Suppressor macrophage (primary cell): ENCODE measurements at regions not wholly inside any gene's neighbourhood (a gene's known extent, or its start where the extent isn't known, plus 50 kb on each side); places are given as distances from the start of the nearest gene placed in this dataset.

ENCODE experiments used
- DNase-seq, 4 experiments: peaks; one replicate each; pipeline ENCODE4 v3.0.0-alpha.2; 2020 to 2022

GRCh38 chr13:74966275-74966674 is 515.7 kb downstream of the TBC1D4 start:
- DNase-seq = no peak

DNA sequence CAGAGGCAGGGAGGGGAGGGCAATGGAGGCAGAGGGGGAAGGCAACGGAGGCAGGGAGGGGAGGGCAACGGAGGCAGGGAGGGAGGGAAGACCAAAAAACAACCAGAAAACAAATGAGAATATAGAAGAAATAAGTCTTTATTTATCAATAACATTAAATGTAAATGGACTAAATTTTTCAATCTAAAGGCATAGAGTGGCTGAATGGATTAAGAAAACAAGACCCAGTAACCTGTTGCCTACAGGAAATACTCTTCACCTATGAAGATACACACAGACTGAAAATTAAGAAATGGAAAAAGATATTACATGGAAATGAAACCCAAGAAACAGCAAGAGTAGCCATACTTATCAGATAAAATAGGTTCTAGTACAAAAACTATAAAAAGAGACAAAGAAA is 536.3 kb downstream of the TBC1D4 start:
- no peak for DNase-seq

DNA sequence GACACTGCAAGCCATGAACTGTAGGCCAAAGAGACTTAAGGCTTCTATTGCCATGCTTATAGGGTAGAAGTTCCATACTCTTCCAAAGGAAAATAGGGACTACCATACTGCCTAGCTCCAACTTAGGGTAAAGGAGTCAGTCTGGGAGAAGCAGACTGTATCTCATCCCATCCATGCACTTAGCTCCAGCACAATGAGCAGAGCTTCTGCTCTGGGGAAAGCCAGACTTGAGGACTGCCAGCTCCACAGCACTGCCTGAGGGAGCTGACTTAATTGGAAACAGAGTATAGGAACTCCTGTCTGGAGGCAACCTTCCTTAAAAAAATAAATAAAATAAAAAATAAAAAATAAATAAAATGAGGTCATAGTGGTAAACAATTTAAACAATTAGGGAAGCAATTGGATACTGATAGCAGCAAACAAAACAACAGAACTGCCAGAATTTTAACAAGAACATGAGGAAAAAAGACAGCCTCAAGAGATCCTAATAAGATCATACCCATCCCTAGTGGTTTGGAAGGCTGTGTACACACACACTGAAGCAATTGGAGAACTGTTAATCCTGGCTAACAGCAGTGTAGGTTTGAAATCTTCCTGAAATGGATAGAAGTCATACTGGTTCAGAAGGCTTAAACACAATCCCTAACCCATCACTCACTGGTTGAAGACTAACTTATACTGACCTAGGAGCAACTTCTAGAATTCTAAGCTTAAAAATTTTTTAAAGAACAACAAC is 550.1 kb downstream of the TBC1D4 start:
- DNase-seq = no peak

GRCh38 chr13:74930402-74931165 is 551.4 kb downstream of the TBC1D4 start:
- no peak for DNase-seq

- no peak for DNase-seq
Measured at GRCh38 chr13:74929436-74929835, 552.5 kb downstream of the TBC1D4 start.

DNA sequence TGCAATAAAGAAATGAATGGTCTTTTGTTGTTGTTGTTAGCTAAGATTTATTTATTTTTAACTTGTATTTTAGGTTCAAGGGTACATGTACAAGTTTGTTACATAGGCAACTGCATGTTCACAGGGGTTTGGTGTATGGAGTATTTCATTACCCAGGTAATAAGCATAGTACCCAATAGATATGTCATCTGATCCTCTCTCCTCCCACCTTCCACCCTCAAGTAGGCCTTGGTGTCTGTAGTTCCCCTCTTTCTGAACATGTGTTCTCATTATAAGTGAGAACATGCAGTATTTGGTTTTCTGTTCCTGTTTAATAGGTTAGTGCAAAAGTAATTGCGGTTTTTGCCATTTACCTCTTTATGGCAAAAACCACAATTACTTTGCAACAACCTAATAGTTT is 554.1 kb downstream of the TBC1D4 start:
- DNase-seq = no peak

DNA sequence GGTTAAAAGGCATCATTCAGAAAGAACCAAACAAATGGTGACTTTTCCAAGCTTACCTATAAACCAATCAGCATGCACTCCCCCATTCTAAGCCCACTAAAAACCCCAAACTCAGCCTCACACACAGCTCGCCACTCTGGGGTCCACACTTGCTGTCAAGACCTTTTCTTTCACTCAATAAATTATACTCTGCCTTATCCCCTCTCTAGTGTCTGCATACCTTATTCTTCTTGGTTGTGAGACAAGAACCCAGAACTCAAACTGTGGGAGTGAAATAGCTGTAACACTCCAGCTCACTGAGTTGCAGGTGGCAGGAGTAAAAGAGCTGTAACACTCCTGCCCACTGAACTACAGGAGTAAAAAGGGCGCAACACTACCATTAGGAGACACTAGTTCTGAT is 559.0 kb downstream of the TBC1D4 start:
- DNase-seq = no peak

GRCh38 chr13:74921326-74921725 is 560.6 kb downstream of the TBC1D4 start:
- no peak for DNase-seq

- DNase-seq = no peak
Measured at GRCh38 chr13:74920920-74921319, 561.0 kb downstream of the TBC1D4 start.

DNA sequence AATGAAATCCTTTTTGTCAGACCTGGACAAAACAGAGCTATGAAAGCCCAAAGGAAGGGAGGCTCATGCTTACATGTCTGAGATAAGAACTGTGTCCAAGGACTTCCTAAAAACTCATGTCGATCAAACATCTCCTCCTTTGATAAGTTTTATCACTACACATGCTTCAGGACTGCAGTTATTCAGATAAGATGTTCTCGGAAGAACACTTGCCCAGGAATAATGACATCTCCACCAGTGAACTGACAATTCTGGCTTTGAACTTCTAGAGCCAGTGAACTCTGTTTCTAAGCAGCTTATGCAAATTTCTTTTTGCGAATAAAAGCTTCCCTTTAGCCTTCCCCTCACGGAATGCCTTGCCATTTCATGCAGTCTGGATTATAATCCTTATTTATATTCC is 561.6 kb downstream of the TBC1D4 start:
- no peak for DNase-seq

DNA sequence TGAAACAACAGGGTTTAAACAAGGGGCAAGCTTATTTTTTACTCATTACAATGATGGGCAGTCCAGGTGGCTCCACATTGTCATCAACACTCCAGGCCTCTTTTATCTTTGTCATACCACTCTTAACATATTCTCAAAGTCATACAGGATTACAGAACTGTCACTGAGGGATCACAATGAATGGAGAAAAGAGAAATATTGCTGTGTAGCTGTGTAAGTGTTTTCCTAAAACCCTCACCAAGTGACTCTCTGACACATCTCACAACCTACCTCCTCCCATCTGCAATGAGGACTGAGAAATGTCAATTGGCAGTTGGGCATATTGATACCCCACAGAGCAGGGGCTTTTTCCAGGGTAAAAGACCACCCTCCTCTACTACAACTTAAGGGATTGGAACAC is 562.1 kb downstream of the TBC1D4 start:
- no peak for DNase-seq

GRCh38 chr13:74912898-74913297 is 569.1 kb downstream of the TBC1D4 start:
- no peak for DNase-seq

DNA sequence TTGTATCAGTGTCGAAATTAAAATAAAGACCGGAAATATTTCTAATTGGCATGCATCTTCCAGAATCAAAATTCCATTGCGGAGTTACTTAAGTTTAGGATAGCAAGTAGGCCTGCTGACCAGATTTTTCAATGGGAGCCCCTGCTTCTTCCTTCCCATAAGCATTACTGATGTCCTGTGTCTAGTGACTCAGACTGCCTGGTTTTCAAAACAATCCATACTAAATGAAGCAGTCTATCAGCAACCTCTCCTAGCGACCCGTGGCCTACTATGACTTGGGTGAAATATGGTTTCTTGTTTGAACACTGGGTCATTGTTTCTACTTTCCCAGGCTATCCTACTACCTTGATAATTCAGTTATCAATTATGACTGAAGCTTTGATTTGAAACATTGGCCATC is 571.6 kb downstream of the TBC1D4 start:
- no peak for DNase-seq

DNA sequence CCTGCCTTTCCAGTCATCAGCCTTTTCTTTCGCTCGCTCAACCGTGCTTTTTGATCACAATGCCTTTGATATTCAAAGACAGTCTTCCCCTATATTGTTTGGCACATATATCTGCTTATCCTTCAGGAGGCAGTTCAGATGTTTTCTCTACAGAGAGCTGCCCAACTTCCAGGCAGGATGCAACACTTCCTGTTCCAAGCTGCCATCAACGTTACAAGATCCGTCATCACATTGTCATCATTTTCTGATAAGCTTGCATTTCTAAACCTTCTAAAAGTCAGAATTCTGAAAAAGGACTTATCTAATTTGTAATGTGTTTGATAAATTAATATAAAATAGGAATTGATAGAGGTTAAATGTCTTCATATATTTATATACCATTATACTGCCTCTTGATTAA is 574.2 kb downstream of the TBC1D4 start:
- DNase-seq = no peak

- DNase-seq = no peak
Measured at GRCh38 chr13:74904556-74904955, 577.4 kb downstream of the TBC1D4 start.

DNA sequence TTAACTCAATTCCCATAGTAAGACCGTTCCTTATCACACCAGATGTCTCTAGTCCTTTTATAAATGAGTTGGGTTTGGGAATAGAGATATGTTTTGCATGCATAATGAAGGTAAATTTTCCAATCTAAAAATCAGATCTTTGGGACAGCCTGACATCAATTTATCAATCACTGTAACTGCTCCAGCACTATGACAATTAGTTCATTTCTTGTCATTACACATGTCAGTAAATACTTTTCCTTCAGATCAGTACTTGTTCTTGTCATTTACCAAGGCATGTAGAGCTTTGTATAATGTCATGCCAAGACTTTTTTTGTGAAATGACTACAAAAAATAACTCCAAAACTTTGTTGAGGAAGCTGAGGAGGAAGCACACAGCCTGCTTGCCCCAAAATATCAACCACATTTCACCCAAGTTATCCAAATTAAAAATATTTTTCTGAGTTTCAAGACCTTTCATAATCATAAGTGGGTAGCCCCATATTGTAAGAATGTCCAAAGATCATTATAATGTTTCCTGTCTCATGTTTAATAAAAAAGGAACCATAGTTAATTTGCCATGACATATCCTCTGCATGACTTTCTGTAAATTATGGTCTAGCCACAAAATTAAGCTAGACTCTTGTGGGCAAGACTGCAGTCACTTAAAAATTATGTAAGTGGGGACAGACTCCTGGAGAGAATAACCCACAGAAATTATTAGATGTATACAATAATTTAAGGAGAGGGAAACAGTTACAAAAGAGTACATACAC is 586.8 kb downstream of the TBC1D4 start:
- DNase-seq = no peak

DNA sequence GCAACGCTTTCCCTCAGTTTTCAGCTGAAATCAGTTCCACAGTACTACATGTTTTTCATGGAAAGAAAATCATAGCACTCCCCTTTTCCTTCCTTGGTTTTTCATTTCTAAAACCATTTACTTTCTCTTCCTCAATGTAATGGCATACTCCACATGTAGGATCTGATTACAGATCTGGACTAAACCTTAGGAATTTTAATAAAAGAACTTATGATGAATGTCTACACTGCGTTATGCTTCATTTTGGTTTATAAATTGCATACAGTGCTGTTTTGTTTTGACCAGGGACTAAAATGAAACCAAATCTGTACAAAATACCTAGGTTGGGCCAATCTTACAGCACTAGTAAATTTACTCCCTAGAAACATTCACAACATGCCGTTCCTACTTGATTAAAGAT is 589.9 kb downstream of the TBC1D4 start:
- no peak for DNase-seq

GRCh38 chr13:74891610-74892009 is 590.4 kb downstream of the TBC1D4 start:
- DNase-seq = no peak

DNA sequence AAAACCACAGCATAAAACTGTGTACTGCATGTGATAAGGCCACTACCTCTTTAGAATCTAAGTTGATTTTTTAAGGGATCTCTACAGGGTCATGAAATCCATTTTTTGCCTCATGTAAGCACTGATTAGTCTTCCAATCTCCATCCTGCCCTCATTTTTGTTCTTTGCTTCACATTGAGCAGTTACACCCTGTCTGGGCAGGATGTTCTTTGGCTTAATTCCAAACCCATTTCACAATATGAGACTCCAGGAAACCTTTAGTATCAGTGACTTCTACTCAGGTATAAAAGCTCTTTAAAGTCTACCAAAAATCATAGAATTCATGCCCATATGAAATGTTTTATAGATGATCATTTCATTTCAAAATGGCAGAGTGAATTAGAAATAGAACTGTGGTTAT is 592.6 kb downstream of the TBC1D4 start:
- no peak for DNase-seq

GRCh38 chr13:74886502-74886901 is 595.5 kb downstream of the TBC1D4 start:
- no peak for DNase-seq

DNA sequence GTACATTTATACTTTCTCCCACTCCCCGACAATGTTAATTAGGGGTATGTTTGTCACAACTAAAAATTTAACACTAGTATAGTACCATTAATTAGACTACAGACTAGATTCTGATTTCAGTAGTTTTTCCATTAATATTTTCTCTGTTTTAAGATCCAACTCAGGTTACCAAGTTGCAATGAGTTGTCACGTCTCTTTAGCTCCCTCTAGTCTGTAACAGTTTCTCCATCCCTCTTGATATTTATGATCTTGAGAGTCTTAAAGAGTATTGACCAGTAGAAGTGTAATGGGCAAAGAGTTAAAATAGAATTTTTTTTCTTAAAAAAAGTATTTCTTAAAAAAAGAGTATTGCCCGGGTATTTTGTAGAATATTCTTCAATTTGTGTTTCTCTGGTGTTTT is 598.1 kb downstream of the TBC1D4 start:
- DNase-seq = no peak

- no peak for DNase-seq
Measured at GRCh38 chr13:74871369-74872070, 610.4 kb downstream of the TBC1D4 start.

GRCh38 chr13:74870865-74871264 is 611.1 kb downstream of the TBC1D4 start:
- no peak for DNase-seq
